Left colon (tissue), 2 donors: ENCODE measurements at regions not wholly inside any gene's neighbourhood (a gene's known extent, or its start where the extent isn't known, plus 50 kb on each side); places are given as distances from the start of the nearest gene placed in this dataset.

ENCODE experiments used
- ATAC-seq: fragments of 200-7000 bp; cut with Tn5 transposase; one replicate; pipeline ENCODE4 v1.9.1; 2020; ENCODE audit warnings: mild to moderate bottlenecking, moderate library complexity
- DNase-seq, 2 donors: peaks; one replicate each; pipeline ENCODE4 v3.0.0-alpha.2; 2020
- intact Hi-C, 2 donors: fragments of 100-400 bp; cut with DNase I in 1 of 2; cut with micrococcal nuclease in 1 of 2; formaldehyde crosslinking; loops; one replicate each; pipeline versions ENCODE4 v1.11.2 to v1.14.0; 2022; cut with DNase I, micrococcal nuclease
- donor health status: DM: no; HTN: no; CAD: no.
- donor health status: DM: yes; HTN: yes; CAD: no.

- DNase-seq (no peak), ATAC-seq (no peak)
- intact Hi-C loops = no loop called here
Measured at GRCh38 chr7:41113719-41114118, 589.2 kb downstream of the INHBA start.

DNA sequence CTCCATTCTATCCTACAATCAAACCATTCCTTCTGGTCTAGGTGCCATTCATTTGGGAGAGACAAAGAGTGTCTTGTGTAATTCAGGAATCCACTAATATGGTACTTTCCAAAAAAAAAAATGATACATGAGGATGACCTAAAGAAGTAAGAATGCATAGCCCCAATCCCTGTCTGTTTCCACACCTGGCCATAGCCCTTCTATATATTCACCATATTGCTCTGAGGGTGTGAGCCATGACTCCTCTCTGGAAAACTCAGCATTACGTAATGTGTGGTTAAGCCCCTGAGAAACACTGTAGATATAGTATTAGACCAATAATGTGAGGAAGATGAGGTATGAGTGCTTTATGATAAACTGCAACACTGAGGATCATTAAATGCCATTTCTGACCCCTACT, 592.7 kb downstream of the INHBA start:
- intact Hi-C loops = no loop called here
- ATAC-seq (no peak), DNase-seq (no peak)

- intact Hi-C loops = no loop called here
- ATAC-seq (no peak), DNase-seq (no peak)
Measured at GRCh38 chr7:41108821-41109220, 594.1 kb downstream of the INHBA start.

DNA sequence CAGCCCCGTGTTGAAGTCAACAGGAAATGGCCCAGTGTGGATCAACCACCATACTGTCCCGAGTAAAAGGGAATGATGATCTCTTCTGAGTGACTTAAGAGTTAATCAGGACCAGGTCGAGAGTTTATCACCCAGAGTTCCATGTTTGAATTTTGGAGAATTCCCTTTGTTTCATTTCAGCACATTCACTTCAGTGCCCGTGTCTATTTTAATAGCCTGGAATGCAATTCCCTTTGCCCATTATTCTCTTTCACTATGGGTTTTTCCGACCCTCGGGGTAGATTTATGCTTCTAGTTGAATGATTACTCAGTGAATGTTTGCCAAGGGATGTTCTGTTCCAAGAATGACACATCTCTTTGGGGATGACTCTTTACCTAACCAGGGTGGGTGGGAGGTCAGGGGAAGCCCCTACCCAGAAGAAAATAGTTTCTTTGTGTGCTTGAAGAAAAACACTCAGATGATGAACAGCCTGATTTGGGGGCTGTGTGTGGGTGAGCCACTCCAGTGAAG, 594.9 kb downstream of the INHBA start:
- DNase-seq (no peak), ATAC-seq (no peak)
- intact Hi-C loops = no loop called here

GRCh38 chr7:41107330-41107937, 595.5 kb downstream of the INHBA start:
- ATAC-seq (no peak), DNase-seq (no peak)
- intact Hi-C loops = no loop called here

GRCh38 chr7:41104631-41105030, 598.3 kb downstream of the INHBA start:
- ATAC-seq = no peak
- intact Hi-C loops = no loop called here
- no peak for DNase-seq

GRCh38 chr7:41103331-41103730, 599.6 kb downstream of the INHBA start:
- intact Hi-C loops = no loop called here
- DNase-seq = no peak
- no peak for ATAC-seq

GRCh38 chr7:41098846-41099245, 604.0 kb downstream of the INHBA start:
- intact Hi-C loops = no loop called here
- ATAC-seq = no peak
- DNase-seq = no peak

- DNase-seq = no peak
- ATAC-seq = no peak
- intact Hi-C loops = no loop called here
Measured at GRCh38 chr7:41098402-41098801, 604.5 kb downstream of the INHBA start.

GRCh38 chr7:41097501-41097900, 605.4 kb downstream of the INHBA start:
- no peak for ATAC-seq
- intact Hi-C loops = no loop called here
- DNase-seq = no peak

- ATAC-seq = no peak
- intact Hi-C loops = no loop called here
Measured at GRCh38 chr7:41096917-41097316, 606.0 kb downstream of the INHBA start.

GRCh38 chr7:41093141-41093540, 609.7 kb downstream of the INHBA start:
- no peak for ATAC-seq

More at GRCh38 chr7:41096917-41097316, 606.0 kb downstream of the INHBA start:
- no peak for DNase-seq

GRCh38 chr7:41085244-41085643, 617.6 kb downstream of the INHBA start:
- DNase-seq = no peak
- intact Hi-C loops = no loop called here
- no peak for ATAC-seq

More at GRCh38 chr7:41093141-41093540, 609.7 kb downstream of the INHBA start:
- no peak for DNase-seq
- intact Hi-C loops = no loop called here

DNA sequence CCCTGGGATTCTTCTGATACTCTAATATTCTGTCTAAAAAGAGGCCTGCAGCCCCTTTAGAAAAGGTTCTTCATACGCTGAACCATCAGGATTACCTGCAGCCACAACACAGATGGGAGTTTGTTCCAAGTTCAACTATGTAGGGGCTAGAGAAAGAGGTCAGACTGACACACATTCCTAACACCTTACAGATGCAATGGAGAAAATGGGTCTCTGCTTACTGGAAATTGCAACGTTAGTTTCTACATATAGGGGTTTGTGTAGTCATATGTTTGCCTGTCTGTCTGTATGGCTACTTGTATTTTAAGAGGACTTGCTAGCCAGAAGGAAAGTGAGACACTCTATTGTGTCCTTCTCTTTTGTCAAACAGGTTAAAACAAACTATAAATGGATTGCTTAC, 618.5 kb downstream of the INHBA start:
- no peak for DNase-seq
- intact Hi-C loops = no loop called here
- ATAC-seq = no peak

- intact Hi-C loops = no loop called here
- no peak for DNase-seq
- ATAC-seq = no peak
Measured at GRCh38 chr7:41069635-41070034, 633.3 kb downstream of the INHBA start.

- DNase-seq (no peak), ATAC-seq (no peak)
- intact Hi-C loops = no loop called here
Measured at GRCh38 chr7:41067576-41067975, 635.3 kb downstream of the INHBA start.

- intact Hi-C loops = no loop called here
- ATAC-seq (peak; percentile 86), DNase-seq (peak; percentile 30 to 45)
Measured at GRCh38 chr7:41065663-41066062, 637.2 kb downstream of the INHBA start.

DNA sequence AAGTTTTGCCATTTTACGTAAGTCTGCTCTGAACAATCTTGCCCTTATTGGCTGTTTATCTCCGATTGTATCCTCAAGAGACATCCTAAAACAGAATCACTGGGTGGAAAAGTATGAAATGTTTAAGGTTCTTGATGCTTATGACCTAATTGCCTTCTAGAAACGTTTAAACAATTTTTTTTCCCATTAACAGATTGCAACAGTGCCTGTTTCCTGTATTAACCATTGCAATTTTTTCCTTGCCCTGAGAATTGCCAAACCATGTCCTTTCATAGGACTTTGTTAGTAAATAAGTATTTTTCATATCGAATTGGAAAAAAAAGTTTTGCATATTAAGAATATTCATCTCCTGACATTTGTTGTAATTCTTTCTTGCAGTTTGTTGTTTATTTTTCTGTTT, 639.8 kb downstream of the INHBA start:
- DNase-seq (no peak), ATAC-seq (no peak)
- intact Hi-C loops = no loop called here

GRCh38 chr7:41060796-41061195, 642.1 kb downstream of the INHBA start:
- ATAC-seq (no peak), DNase-seq (no peak)
- intact Hi-C loops = no loop called here

GRCh38 chr7:41059796-41060195, 643.1 kb downstream of the INHBA start:
- DNase-seq (no peak), ATAC-seq (no peak)
- intact Hi-C loops = no loop called here

DNA sequence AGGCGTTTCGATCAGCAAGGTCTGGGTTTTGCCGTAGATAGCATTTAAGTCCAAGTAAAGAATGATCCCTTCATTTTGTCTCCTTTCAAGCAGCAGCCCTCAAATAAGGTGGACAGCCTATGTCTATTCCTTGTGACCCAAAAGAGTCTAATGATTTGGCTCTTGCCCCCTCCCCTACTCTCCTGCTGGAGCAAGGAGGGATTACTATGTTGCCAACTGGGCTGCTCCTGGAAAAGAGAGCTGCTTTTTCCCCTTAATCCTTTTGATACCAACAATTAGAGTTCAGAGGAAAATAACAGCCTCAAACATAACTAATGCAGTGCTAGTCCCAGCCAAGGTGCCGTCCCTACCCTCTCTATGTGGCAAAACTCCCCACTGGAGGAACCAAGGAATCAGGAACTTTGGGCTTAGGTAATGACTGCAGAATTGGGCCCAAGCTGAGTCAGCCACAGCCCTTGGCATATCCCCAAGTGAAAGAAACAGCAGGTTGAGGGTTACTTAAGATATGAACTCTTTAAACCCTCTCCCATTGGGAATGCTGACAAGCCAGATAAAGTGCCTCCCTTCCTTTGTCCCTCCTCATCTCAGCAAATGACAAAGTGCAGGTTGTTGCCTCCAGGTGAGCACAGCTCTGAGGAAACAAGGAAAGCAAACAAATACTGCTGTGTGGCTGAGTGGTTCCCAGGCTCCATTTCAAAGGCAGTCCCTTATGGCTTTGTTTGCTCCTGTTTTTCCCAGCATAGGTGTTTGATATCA, 643.7 kb downstream of the INHBA start:
- DNase-seq (no peak), ATAC-seq (peak; percentile 86)
- intact Hi-C loops = no loop called here
